MCF 10A (cell line): ENCODE measurements at regions not wholly inside any gene's neighbourhood (a gene's known extent, or its start where the extent isn't known, plus 50 kb on each side); places are given as distances from the start of the nearest gene placed in this dataset.
"Not testable (repeated sequence)": the region's sequence is repeated elsewhere in the genome, so short reads cannot be mapped to it uniquely, and the experiment has no call there.

Source experiments
- BruUV-seq: library from RNA; stranded (reverse); fragments of 400-500 nt; replicated peaks from 2 replicates; lab custom pipeline; 2021; lab: Mats Ljungman, UMichigan
- CTCF ChIA-PET: fragments of 300-600 bp; sonication (Branson Sonifier 250); formaldehyde crosslinking; extraction: SDS; loops from one replicate; lab custom pipeline; 2021; ENCODE audit warnings: antibody characterized with exemption, inconsistent platforms; lab: Yijun Ruan, JAX
- POLR2A ChIA-PET: fragments of 300-600, 350-650 bp; sonication (Branson Sonifier 250); formaldehyde crosslinking; extraction: SDS; loops from one replicate; lab custom pipeline; 2020; ENCODE audit warnings: antibody characterized with exemption, inconsistent platforms; lab: Yijun Ruan, JAX
- DNase-seq: peaks from one replicate; pipeline ENCODE4 v3.0.0-alpha.2; 2018; ENCODE audit not compliant: unreplicated experiment
- H3K27ac Mint-ChIP-seq: one replicate; pipeline ENCODE4 v1.8.0; 2022; ENCODE audit warnings: mild to moderate bottlenecking, low read depth, mixed read lengths; ENCODE audit not compliant: unreplicated experiment
- H3K27me3 Mint-ChIP-seq: one replicate; pipeline ENCODE4 v1.8.0; 2022; ENCODE audit warnings: mixed read lengths; ENCODE audit not compliant: insufficient read depth, unreplicated experiment
- H3K36me3 Mint-ChIP-seq: one replicate; pipeline ENCODE4 v1.8.0; 2022; ENCODE audit warnings: mild to moderate bottlenecking, moderate library complexity, mixed read lengths; ENCODE audit not compliant: insufficient read depth, unreplicated experiment
- H3K4me1 Mint-ChIP-seq: one replicate; pipeline ENCODE4 v1.8.0; 2022; ENCODE audit warnings: mixed read lengths; ENCODE audit not compliant: insufficient read depth, unreplicated experiment
- H3K4me3 Mint-ChIP-seq: one replicate; pipeline ENCODE4 v1.8.0; 2022; ENCODE audit warnings: mild to moderate bottlenecking, moderate library complexity, mixed read lengths; ENCODE audit not compliant: unreplicated experiment
- H3K9me3 Mint-ChIP-seq: one replicate; pipeline ENCODE4 v1.8.0; 2022; ENCODE audit warnings: mixed read lengths; ENCODE audit not compliant: unreplicated experiment
- intact Hi-C: fragments of 100-400 bp; cut with micrococcal nuclease; formaldehyde crosslinking; loops from 2 replicates; pipeline ENCODE4 v1.14.1; 2022
- TF ChIP-seq, protein P1 (sequence below): fragments of 200-600 bp; IDR thresholded peaks from one replicate; pipeline ENCODE4 v1.8.0; 2022; ENCODE audit warnings: antibody characterized with exemption, mild to moderate bottlenecking; ENCODE audit not compliant: unreplicated experiment

DNA sequence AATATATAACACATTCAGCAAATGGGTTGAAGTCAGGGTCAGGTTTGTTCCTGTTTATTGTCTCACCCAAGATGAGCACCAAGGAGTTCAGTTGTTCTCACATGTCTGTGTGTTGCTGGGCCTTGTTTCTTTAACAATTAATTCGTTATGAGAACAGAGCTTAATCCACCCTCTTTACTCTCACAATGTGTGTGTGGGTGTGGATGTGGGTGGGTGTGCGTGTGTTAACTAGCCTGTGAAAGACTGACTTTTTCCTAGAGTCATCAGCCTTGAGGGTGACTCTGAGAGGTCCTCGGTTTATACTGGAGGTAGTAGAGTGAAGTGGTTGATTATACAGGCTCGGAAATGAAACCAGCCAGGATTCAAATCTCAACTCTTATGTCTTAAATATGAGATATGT is 672.1 kb downstream of the MAFB start:
- no TSS peak for BruUV-seq
- intact Hi-C loops, result no loop called here
- no peaks in the 10 kb centered on the region for H3K27me3 Mint-ChIP-seq
- H3K4me3 Mint-ChIP-seq, result no peak overlapping the region
- TF ChIP-seq, protein P1, sequence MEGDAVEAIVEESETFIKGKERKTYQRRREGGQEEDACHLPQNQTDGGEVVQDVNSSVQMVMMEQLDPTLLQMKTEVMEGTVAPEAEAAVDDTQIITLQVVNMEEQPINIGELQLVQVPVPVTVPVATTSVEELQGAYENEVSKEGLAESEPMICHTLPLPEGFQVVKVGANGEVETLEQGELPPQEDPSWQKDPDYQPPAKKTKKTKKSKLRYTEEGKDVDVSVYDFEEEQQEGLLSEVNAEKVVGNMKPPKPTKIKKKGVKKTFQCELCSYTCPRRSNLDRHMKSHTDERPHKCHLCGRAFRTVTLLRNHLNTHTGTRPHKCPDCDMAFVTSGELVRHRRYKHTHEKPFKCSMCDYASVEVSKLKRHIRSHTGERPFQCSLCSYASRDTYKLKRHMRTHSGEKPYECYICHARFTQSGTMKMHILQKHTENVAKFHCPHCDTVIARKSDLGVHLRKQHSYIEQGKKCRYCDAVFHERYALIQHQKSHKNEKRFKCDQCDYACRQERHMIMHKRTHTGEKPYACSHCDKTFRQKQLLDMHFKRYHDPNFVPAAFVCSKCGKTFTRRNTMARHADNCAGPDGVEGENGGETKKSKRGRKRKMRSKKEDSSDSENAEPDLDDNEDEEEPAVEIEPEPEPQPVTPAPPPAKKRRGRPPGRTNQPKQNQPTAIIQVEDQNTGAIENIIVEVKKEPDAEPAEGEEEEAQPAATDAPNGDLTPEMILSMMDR, result no peak
- H3K9me3 Mint-ChIP-seq, result peaks cover 7% of the 10 kb centered on the region
- POLR2A ChIA-PET, result no interaction called here
- H3K27ac Mint-ChIP-seq, result no peak overlapping the region
- H3K4me1 Mint-ChIP-seq, result no peaks in the 10 kb centered on the region
- no peak for DNase-seq
- CTCF ChIA-PET, result interaction anchor here (0.6 kb wide), 1 partner anchor 186 kb away, joined by 3 read pairs; no protein-coding TSS in a partner anchor
- H3K36me3 Mint-ChIP-seq, result no peaks in the 10 kb centered on the region

DNA sequence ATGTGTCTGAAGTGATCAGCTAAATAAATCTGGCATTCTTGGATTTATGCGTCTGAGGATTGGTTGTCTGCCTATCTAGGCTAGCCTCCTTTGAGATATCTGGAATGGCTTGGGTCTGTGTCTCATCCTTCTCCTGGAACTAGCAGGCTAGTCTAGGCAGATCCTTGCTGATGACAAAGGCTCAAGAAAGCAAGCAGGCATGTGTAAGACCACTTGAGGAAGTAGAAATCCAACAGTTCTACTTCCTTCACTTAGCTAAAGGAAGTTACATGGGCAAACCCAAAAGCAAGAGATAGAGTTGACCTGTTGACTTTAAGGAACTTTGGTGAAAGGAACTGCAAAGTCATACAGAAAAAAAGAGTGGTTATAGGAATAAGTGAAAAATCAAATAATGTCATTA is 672.6 kb downstream of the MAFB start:
- Mint-ChIP-seq H3K27ac (no peak overlapping the region), H3K27me3 (no peaks in the 10 kb centered on the region), H3K4me3 (no peak overlapping the region), H3K36me3 (no peaks in the 10 kb centered on the region), H3K4me1 (no peaks in the 10 kb centered on the region), H3K9me3 (peaks cover 7% of the 10 kb centered on the region)
- ChIA-PET CTCF (interaction anchor here (0.6 kb wide), 1 partner anchor 186 kb away, joined by 3 read pairs; no protein-coding TSS in a partner anchor), POLR2A (no interaction called here)
- DNase-seq, result no peak
- TF ChIP-seq, protein P1, result no peak
- intact Hi-C loops, result no loop called here
- no TSS peak for BruUV-seq

DNA sequence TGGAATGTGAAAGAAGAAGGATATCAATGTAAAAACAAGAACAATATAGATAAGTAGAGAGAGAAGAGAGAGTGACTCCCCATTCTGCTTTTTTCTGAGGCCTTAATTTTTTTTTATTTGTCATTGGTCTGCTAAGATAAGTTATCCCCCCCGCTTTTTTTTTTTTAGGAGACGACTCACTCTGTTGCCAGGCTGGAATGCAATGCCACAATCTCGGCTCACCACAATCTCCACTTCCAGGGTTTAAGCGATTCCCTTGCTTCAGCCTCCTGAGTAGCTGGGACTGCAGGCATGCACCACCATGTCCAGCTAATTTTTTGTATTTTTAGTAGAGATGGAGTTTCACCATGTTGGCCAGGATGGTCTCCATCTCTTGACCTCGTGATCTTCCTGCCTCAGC is 677.0 kb downstream of the MAFB start:
- H3K4me1 Mint-ChIP-seq, intact Hi-C loops, H3K36me3 Mint-ChIP-seq, DNase-seq, CTCF ChIA-PET, POLR2A ChIA-PET, H3K4me3 Mint-ChIP-seq, H3K27ac Mint-ChIP-seq, H3K9me3 Mint-ChIP-seq, H3K27me3 Mint-ChIP-seq, BruUV-seq: not testable (repeated sequence)

DNA sequence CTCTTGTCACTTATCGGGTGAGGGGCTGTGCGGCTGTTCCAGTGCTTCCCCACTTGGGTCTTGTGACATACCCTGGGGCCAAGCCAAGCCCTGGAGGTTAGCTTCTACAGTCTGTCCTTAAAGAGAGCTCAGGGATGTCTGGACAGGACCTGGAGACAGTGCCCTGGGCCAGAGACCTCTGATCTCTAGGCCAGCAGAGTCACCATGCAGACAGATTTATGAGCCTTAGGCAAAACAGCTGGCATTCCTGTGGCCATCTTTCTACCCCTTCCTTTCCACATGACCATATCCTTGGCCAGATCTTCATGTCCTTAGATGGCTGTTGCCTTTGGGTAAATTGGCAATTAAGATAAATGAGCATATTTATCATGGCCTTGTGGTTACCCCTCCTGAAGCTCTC is 678.6 kb downstream of the MAFB start:
- BruUV-seq, result no TSS peak
- Mint-ChIP-seq H3K27ac (no peak overlapping the region), H3K4me3 (no peak overlapping the region), H3K4me1 (no peaks in the 10 kb centered on the region), H3K36me3 (no peaks in the 10 kb centered on the region), H3K27me3 (no peaks in the 10 kb centered on the region), H3K9me3 (peaks cover 7% of the 10 kb centered on the region)
- ChIA-PET POLR2A (no interaction called here), CTCF (no interaction called here)
- intact Hi-C loops, result no loop called here
- DNase-seq, result no peak
- TF ChIP-seq, protein P1, result no peak

DNA sequence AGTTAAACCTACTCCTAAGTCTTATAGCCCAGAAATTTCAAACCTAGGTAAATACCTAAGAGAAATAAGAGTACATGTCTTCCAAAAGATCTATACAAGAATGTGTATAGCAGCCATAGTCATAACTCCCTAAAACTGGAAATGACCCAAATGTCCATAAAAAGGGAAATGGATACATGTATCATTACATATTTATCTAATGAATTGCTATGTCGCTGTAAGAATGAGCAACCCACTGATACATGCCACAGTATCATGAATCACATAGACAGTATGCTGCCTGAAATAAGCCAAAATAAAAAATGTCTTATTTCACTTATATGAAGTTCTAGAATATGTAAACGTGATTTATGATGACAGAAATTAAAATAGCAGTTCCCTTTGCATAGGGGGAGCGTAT is 679.5 kb downstream of the MAFB start:
- Mint-ChIP-seq H3K27ac (no peak overlapping the region), H3K4me1 (no peaks in the 10 kb centered on the region), H3K9me3 (peaks cover 7% of the 10 kb centered on the region), H3K4me3 (no peak overlapping the region), H3K27me3 (no peaks in the 10 kb centered on the region), H3K36me3 (no peaks in the 10 kb centered on the region)
- no peak for DNase-seq
- ChIA-PET CTCF (no interaction called here), POLR2A (no interaction called here)
- intact Hi-C loops, result no loop called here
- TF ChIP-seq, protein P1, result no peak
- BruUV-seq, result no TSS peak
